ENCODE measurements at regions not wholly inside any gene's neighbourhood (a gene's known extent, or its start where the extent isn't known, plus 50 kb on each side); places are given as distances from the start of the nearest gene placed in this dataset.

- TF ChIP-seq, protein P1, sequence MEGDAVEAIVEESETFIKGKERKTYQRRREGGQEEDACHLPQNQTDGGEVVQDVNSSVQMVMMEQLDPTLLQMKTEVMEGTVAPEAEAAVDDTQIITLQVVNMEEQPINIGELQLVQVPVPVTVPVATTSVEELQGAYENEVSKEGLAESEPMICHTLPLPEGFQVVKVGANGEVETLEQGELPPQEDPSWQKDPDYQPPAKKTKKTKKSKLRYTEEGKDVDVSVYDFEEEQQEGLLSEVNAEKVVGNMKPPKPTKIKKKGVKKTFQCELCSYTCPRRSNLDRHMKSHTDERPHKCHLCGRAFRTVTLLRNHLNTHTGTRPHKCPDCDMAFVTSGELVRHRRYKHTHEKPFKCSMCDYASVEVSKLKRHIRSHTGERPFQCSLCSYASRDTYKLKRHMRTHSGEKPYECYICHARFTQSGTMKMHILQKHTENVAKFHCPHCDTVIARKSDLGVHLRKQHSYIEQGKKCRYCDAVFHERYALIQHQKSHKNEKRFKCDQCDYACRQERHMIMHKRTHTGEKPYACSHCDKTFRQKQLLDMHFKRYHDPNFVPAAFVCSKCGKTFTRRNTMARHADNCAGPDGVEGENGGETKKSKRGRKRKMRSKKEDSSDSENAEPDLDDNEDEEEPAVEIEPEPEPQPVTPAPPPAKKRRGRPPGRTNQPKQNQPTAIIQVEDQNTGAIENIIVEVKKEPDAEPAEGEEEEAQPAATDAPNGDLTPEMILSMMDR (IDR thresholded peaks at IDR 0.05), result no peak
- no peak for TF ChIP-seq POLR2A (IDR thresholded peaks at IDR 0.05)
Measured at GRCh38 chr13:80548915-80549314, 208.0 kb upstream of the SPRY2 start.
